HEK293 (cell line): ENCODE measurements at regions not wholly inside any gene's neighbourhood (a gene's known extent, or its start where the extent isn't known, plus 50 kb on each side); places are given as distances from the start of the nearest gene placed in this dataset.

Source experiments
- CTCF ChIA-PET: fragments of 350-600 bp; formaldehyde crosslinking; extraction: SDS; loops from one replicate; lab custom pipeline; 2021; ENCODE audit warnings: antibody characterized with exemption; lab: Yijun Ruan, JAX
- POLR2A ChIA-PET: fragments of 300-600 bp; formaldehyde crosslinking; extraction: SDS; loops from one replicate; lab custom pipeline; 2020; ENCODE audit warnings: antibody characterized with exemption, inconsistent platforms; lab: Yijun Ruan, JAX
- H3K27ac ChIP-seq: fragments of 200-500 bp; sonication (Bioruptor generic); 2 replicates; pipeline ENCODE4 v1.5.1; 2014; ENCODE audit warnings: low read depth, low read length, control low read depth, inconsistent platforms; ENCODE audit errors: extremely low read depth
- H3K36me3 ChIP-seq, 2 experiments: fragments of 200-500 bp in 1 of 2; sonication (Bioruptor generic) in 1 of 2; 1 replicate in 1 of 2; 2 replicates in 1 of 2; pipeline ENCODE4 v1.5.1; 2014 to 2017; ENCODE audit warnings: inconsistent platforms in 2 of 2, low read length in 2 of 2; ENCODE audit not compliant: control insufficient read depth in 2 of 2, insufficient read depth in 1 of 2
- H3K4me1 ChIP-seq: fragments of 200-500 bp; sonication (Bioruptor generic); 2 replicates; pipeline ENCODE4 v1.5.1; 2014; ENCODE audit warnings: mild to moderate bottlenecking, low read length, inconsistent platforms; ENCODE audit not compliant: control insufficient read depth, insufficient read depth
- H3K4me3 ChIP-seq: 2 replicates; pipeline ENCODE4 v1.5.1; 2011; ENCODE audit warnings: low read depth, mild to moderate bottlenecking, control low read depth, low read length, moderate library complexity
- H3K9me3 ChIP-seq: fragments of 200-500 bp; sonication (Bioruptor generic); 2 replicates; pipeline ENCODE4 v1.5.1; 2014; ENCODE audit warnings: low read depth, low read length, inconsistent platforms; ENCODE audit not compliant: control insufficient read depth, insufficient read depth
- BCL11B ChIP-seq: fragments of 450-650 bp; formaldehyde crosslinking; IDR thresholded peaks from 2 replicates; pipeline ENCODE4 v1.5.1; 2016; ENCODE audit warnings: low read depth, missing biosample characterization, missing genetic modification characterization
- INSM2 ChIP-seq: fragments of 450-650 bp; formaldehyde crosslinking; IDR thresholded peaks from 2 replicates; pipeline ENCODE4 v1.5.1; 2016; ENCODE audit warnings: missing biosample characterization, missing genetic modification characterization
- KLF17 ChIP-seq: fragments of 450-650 bp; formaldehyde crosslinking; IDR thresholded peaks from 2 replicates; pipeline ENCODE4 v1.5.1; 2016; ENCODE audit warnings: missing biosample characterization, missing genetic modification characterization
- KLF8 ChIP-seq: fragments of 450-650 bp; formaldehyde crosslinking; IDR thresholded peaks from 2 replicates; pipeline ENCODE4 v1.5.1; 2016; ENCODE audit warnings: missing biosample characterization, missing genetic modification characterization
- PRDM4 ChIP-seq: fragments of 450-650 bp; formaldehyde crosslinking; IDR thresholded peaks from 2 replicates; pipeline ENCODE4 v1.5.1; 2017; ENCODE audit warnings: missing biosample characterization, missing genetic modification characterization
- SCRT2 ChIP-seq: fragments of 450-650 bp; formaldehyde crosslinking; IDR thresholded peaks from 2 replicates; pipeline ENCODE4 v1.5.1; 2016; ENCODE audit warnings: missing biosample characterization, missing genetic modification characterization
- TRIM28 ChIP-seq: IDR thresholded peaks from 2 replicates; pipeline ENCODE4 v1.6.1; 2011; ENCODE audit warnings: low read length, control low read depth, borderline replicate concordance
- ZEB2 ChIP-seq: fragments of 450-650 bp; formaldehyde crosslinking; IDR thresholded peaks from 2 replicates; pipeline ENCODE4 v1.5.1; 2016; ENCODE audit warnings: missing biosample characterization, missing genetic modification characterization
- ZNF112 ChIP-seq: fragments of 450-650 bp; formaldehyde crosslinking; IDR thresholded peaks from 2 replicates; pipeline ENCODE4 v1.5.0; 2017; ENCODE audit warnings: missing biosample characterization, missing genetic modification characterization
- ZNF223 ChIP-seq: fragments of 450-650 bp; formaldehyde crosslinking; IDR thresholded peaks from 2 replicates; pipeline ENCODE4 v1.5.1; 2016; ENCODE audit warnings: missing biosample characterization, missing genetic modification characterization
- ZNF23 ChIP-seq: fragments of 450-650 bp; formaldehyde crosslinking; IDR thresholded peaks from 2 replicates; pipeline ENCODE4 v1.5.1; 2016; ENCODE audit warnings: missing biosample characterization, missing genetic modification characterization, borderline replicate concordance
- ZNF274 ChIP-seq, 2 experiments: fragments of 200-500 bp in 1 of 2; fragments of 450-650 bp in 1 of 2; sonication (Bioruptor generic) in 1 of 2; formaldehyde crosslinking in 1 of 2; IDR thresholded peaks; 2 replicates each; pipeline versions ENCODE4 v1.5.1 to v1.6.1; 2014 to 2016; ENCODE audit warnings: borderline replicate concordance in 1 of 2, inconsistent platforms in 1 of 2, low read length in 1 of 2, missing biosample characterization in 1 of 2, missing genetic modification characterization in 1 of 2
- ZNF341 ChIP-seq: fragments of 450-650 bp; formaldehyde crosslinking; IDR thresholded peaks from 2 replicates; pipeline ENCODE4; 2016; ENCODE audit warnings: low read depth, missing biosample characterization, missing genetic modification characterization
- ZNF354C ChIP-seq: fragments of 450-650 bp; formaldehyde crosslinking; IDR thresholded peaks from 2 replicates; pipeline ENCODE4 v1.5.1; 2016; ENCODE audit warnings: missing biosample characterization, missing genetic modification characterization, low read depth, borderline replicate concordance
- ZNF585B ChIP-seq: fragments of 450-650 bp; formaldehyde crosslinking; IDR thresholded peaks from 2 replicates; pipeline ENCODE4 v1.5.1; 2016; ENCODE audit warnings: missing biosample characterization, missing genetic modification characterization
- ZNF701 ChIP-seq: fragments of 450-650 bp; formaldehyde crosslinking; IDR thresholded peaks from 2 replicates; pipeline ENCODE4 v1.5.1; 2016; ENCODE audit warnings: missing biosample characterization, missing genetic modification characterization
- TF ChIP-seq, protein P1 (sequence below): fragments of 450-650 bp; formaldehyde crosslinking; IDR thresholded peaks from 2 replicates; pipeline ENCODE4 v1.5.1; 2016; ENCODE audit warnings: missing biosample characterization, missing genetic modification characterization
- TF ChIP-seq, protein P2 (sequence below): fragments of 450-650 bp; formaldehyde crosslinking; conservative IDR thresholded peaks from 2 replicates; pipeline ENCODE4 v1.5.1; 2016; ENCODE audit warnings: low read depth, missing biosample characterization, missing genetic modification characterization

- TF ChIP-seq KLF17 (tag by site-specific recombination) = no peak
- TF ChIP-seq, protein P1, sequence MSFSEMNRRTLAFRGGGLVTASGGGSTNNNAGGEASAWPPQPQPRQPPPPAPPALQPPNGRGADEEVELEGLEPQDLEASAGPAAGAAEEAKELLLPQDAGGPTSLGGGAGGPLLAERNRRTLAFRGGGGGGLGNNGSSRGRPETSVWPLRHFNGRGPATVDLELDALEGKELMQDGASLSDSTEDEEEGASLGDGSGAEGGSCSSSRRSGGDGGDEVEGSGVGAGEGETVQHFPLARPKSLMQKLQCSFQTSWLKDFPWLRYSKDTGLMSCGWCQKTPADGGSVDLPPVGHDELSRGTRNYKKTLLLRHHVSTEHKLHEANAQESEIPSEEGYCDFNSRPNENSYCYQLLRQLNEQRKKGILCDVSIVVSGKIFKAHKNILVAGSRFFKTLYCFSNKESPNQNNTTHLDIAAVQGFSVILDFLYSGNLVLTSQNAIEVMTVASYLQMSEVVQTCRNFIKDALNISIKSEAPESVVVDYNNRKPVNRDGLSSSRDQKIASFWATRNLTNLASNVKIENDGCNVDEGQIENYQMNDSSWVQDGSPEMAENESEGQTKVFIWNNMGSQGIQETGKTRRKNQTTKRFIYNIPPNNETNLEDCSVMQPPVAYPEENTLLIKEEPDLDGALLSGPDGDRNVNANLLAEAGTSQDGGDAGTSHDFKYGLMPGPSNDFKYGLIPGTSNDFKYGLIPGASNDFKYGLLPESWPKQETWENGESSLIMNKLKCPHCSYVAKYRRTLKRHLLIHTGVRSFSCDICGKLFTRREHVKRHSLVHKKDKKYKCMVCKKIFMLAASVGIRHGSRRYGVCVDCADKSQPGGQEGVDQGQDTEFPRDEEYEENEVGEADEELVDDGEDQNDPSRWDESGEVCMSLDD (tag by site-specific recombination) = no peak
- no peak for TF ChIP-seq ZEB2 (tag by site-specific recombination)
- no peak for TF ChIP-seq ZNF354C
- TF ChIP-seq KLF8 (tag by site-specific recombination) = no peak
- no peak for TF ChIP-seq ZNF223
- TF ChIP-seq ZNF23 (tag by site-specific recombination) = no peak
- Histone ChIP-seq H3K36me3 (no peaks in the 10 kb centered on the region), H3K9me3 (no peaks in the 10 kb centered on the region), H3K4me1 (no peaks in the 10 kb centered on the region), H3K4me3 (no peak overlapping the region), H3K27ac (no peak overlapping the region)
- POLR2A ChIA-PET = no interaction called here
- CTCF ChIA-PET = no interaction called here
These were observed 137.9 kb upstream of the CADM2 start for GRCh38 chr3:84820906-84821305.

- Histone ChIP-seq H3K4me3 (no peak overlapping the region), H3K9me3 (no peaks in the 10 kb centered on the region), H3K27ac (no peak overlapping the region), H3K36me3 (no peaks in the 10 kb centered on the region), H3K4me1 (no peaks in the 10 kb centered on the region)
- POLR2A ChIA-PET = no interaction called here
- CTCF ChIA-PET = no interaction called here
- TF ChIP-seq PRDM4 (tag by site-specific recombination) (no peak), ZNF585B (no peak), SCRT2 (tag by site-specific recombination) (no peak), TRIM28 (no peak), ZNF274 (IDR thresholded peaks at IDR 0.05; ENCODE audit: low read length) (no peak), ZNF274 (tag by site-specific recombination; IDR thresholded peaks at IDR 0.05; ENCODE audit: borderline replicate concordance) (no peak), ZNF112 (tag by site-specific recombination) (no peak), ZNF701 (tag by site-specific recombination) (no peak), INSM2 (tag by site-specific recombination) (no peak), ZNF341 (tag by site-specific recombination) (no peak), BCL11B (tag by site-specific recombination) (no peak)
- TF ChIP-seq, protein P2, sequence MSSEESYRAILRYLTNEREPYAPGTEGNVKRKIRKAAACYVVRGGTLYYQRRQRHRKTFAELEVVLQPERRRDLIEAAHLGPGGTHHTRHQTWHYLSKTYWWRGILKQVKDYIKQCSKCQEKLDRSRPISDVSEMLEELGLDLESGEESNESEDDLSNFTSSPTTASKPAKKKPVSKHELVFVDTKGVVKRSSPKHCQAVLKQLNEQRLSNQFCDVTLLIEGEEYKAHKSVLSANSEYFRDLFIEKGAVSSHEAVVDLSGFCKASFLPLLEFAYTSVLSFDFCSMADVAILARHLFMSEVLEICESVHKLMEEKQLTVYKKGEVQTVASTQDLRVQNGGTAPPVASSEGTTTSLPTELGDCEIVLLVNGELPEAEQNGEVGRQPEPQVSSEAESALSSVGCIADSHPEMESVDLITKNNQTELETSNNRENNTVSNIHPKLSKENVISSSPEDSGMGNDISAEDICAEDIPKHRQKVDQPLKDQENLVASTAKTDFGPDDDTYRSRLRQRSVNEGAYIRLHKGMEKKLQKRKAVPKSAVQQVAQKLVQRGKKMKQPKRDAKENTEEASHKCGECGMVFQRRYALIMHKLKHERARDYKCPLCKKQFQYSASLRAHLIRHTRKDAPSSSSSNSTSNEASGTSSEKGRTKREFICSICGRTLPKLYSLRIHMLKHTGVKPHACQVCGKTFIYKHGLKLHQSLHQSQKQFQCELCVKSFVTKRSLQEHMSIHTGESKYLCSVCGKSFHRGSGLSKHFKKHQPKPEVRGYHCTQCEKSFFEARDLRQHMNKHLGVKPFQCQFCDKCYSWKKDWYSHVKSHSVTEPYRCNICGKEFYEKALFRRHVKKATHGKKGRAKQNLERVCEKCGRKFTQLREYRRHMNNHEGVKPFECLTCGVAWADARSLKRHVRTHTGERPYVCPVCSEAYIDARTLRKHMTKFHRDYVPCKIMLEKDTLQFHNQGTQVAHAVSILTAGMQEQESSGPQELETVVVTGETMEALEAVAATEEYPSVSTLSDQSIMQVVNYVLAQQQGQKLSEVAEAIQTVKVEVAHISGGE = no peak
These were observed 133.0 kb upstream of the CADM2 start for GRCh38 chr3:84825817-84826216.
